HG03060 (cell line): ENCODE measurements at regions not wholly inside any gene's neighbourhood (a gene's known extent, or its start where the extent isn't known, plus 50 kb on each side); places are given as distances from the start of the nearest gene placed in this dataset.
"Not testable (repeated sequence)": the region's sequence is repeated elsewhere in the genome, so short reads cannot be mapped to it uniquely, and the experiment has no call there.

ENCODE experiments used
- ATAC-seq: cut with Tn5 transposase; IDR thresholded peaks from one replicate; pipeline ENCODE4 v1.9.1; 2021; ENCODE audit warnings: low read depth, moderate number of reproducible peaks; ENCODE audit not compliant: unreplicated experiment

GRCh38 chr2:217006217-217006616 lies 146.4 kb upstream of the TNP1 start:
- ATAC-seq = no peak

- no peak for ATAC-seq
Observed at GRCh38 chr2:217004656-217005055, 144.8 kb upstream of the TNP1 start.

DNA sequence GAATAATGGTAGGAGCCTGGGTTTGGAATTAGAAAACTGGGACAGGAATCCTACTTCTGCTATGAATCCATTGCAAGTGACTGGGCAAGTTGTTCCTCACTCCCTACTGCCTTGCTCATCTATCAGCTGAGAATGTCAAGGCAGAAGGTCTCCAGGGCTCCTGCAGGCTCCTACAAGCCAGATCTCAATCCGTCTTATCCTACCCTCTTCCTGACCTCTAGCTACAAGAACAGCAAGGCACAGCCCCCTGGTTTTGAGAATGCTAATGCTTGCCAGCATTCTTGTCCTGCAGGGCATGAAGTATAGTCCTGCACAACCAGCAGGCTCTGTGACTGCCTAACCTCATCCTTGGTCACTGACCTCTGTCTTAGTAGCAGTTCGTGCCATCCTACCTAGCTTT lies 141.9 kb upstream of the TNP1 start:
- no peak for ATAC-seq

GRCh38 chr2:217000406-217000805 lies 140.5 kb upstream of the TNP1 start:
- no peak for ATAC-seq

- ATAC-seq = no peak
Observed at GRCh38 chr2:216996279-216996845, 136.5 kb upstream of the TNP1 start.

DNA sequence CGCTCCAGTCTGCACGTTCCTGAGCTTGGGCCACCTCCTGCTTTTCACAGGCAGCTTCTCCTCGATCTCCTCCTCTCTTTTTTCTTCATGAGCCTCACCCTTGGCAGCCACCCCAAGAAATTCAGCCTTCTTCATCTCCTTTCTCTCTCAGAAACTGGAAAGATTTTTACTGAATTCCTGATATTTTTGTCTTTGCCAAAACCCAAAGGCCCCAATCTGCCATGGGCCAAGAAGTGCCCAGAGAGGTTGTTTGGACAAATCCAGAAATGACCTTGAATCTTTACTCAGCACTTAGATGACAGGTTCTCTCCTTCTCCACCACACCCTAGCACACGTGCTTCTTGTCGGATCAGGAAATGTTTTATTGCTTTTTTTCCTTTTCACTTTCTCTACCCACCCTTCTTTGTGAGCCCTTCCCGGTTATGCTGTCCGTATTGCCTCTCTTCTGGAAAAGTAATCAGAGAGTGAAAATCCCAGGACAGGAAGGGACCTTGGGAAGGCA lies 134.5 kb upstream of the TNP1 start:
- ATAC-seq = no peak

DNA sequence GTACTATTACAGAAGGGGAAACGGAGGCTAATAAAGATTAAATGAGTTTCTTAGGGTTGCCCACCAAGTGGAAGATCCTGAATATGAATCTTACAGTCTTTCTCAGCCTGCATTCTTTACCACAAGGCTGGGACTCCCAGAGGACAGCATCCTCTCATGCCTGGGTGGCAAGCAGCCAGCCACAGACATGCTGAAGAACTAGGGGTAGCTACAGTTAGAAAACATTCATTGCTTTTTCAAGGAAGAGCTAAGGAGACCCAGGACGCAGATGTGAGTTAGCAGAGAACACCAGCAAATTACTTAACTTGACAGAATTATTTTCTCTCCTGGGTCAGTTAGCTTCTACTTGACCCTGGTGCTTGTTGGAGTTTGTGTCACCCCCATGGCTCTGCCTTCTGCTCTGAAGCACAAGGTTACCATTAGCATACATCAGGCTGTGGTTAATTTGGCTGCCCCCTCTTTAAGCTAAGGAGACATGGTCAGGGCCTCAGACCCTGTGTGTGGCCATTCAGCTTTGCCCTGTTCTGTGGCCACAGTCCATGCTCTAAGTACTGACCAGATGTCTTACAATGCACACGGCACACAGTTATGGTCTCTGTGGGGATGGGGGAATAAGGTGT lies 132.3 kb upstream of the TNP1 start:
- no peak for ATAC-seq

- ATAC-seq = no peak
Observed at GRCh38 chr2:216991563-216991962, 131.7 kb upstream of the TNP1 start.

GRCh38 chr2:216989340-216990129 lies 129.7 kb upstream of the TNP1 start:
- ATAC-seq = no peak

DNA sequence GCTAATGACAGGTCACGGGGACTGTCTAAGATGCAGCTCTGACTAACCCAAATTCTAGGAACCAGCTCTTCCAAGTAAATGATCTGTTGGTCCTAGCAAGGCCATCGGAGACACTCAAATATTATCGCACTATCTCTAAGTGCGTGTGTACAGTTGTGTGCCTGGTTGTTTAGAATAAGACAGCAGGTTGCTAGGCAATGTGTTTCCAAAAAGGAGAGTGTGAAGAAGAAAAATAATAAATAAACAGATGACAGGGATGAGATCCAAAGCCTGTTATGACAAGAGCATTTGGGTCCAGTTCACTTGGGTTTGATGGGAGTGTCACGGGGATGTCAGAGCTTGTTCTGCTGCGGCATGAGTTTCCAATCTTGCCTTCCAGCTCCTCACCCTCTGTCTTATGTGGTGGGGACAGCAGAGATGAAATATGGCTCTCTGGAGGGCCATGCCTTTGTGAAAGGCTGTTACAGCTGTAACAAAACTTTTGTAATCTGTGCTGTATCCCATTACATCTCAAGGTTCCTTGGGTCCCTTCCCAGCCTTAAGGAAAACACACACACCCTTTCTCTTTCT lies 127.5 kb upstream of the TNP1 start:
- ATAC-seq = no peak

- no peak for ATAC-seq
Observed at GRCh38 chr2:216985658-216986141, 125.8 kb upstream of the TNP1 start.

GRCh38 chr2:216984937-216985336 lies 125.1 kb upstream of the TNP1 start:
- no peak for ATAC-seq

- not testable (repeated sequence) for ATAC-seq
Observed at GRCh38 chr2:216981951-216982350, 122.1 kb upstream of the TNP1 start.

DNA sequence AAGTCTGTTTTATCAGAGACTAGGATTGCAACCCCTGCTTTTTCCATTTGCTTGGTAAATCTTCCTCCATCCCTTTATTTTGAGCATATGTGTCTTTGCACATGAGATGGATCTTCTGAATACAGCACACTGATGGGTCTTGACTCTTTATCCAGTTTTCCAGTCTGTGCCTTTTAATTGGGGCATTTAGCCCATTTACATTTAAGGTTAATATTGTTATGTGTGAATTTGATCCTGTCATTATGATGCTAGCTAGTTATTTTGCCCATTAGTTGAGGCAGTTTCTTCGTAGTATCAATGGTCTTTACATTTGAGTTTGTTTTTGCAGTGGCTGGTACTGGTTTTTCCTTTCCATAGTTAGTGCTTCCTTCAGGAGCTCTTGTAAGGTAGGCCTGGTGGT lies 120.6 kb upstream of the TNP1 start:
- not testable (repeated sequence) for ATAC-seq

DNA sequence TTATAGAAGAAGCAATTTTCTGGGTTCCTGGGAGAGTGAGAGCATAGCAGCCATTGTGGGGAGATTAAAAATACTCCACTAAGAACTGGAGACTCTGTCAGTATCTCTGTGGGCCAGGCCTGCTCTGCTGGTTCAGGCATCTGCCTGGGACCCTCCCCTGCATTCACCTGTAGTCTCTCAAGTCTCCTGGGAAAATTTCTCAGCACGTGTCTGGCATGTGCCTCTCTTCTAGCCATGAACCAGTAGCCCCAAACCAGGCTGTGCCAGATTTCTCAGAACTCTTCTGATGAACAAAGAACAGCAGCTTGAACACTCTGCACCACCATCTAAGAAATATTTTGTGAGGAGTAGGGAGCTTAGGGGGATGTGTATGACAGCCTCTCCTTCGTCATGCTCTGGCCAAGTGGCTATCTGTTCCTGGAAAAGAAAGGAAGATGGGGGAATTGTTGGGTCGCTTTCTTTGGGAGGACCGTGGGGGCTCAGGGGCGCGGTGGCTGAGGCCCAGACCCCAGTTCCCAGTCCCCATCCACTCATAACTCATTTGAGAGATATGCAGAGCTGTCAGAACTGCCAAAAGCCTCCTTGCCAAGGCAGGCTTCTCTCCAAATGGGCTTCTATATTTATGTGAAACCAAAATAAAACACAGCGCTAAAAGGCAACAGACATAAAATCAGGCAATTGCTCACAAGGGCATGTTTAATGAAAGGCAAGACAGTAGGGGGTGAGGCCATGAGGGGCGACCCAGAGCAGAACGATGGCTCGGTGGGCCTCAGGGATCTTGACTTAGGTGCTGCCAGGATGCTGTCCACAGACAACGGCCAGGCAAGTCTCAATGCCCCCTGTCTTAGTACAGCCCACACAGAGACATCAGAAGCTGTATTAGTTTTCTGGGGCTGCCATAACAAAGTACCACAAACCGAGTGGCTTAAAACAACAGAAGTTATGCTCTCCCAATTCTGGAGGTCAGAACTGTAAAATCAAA lies 114.7 kb upstream of the TNP1 start:
- no peak for ATAC-seq

DNA sequence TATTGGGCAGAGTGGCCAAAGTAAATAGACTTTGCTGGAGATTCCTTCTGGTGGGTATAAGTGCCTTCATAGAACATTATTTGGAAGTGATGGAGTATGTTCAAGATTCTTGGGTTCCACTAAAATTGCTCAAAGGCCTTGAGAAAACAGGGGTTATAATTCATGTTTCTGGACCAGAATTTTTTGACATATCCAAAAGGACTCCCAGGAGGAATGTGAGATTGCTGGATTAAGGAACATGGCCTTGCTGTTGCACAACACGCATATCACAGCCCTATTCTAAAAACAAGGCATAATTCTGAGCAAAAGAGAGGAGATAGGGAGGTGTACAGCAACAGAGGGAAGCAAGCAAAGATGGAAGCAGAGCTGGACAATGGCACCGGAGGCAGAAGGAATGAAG lies 111.7 kb upstream of the TNP1 start:
- no peak for ATAC-seq

DNA sequence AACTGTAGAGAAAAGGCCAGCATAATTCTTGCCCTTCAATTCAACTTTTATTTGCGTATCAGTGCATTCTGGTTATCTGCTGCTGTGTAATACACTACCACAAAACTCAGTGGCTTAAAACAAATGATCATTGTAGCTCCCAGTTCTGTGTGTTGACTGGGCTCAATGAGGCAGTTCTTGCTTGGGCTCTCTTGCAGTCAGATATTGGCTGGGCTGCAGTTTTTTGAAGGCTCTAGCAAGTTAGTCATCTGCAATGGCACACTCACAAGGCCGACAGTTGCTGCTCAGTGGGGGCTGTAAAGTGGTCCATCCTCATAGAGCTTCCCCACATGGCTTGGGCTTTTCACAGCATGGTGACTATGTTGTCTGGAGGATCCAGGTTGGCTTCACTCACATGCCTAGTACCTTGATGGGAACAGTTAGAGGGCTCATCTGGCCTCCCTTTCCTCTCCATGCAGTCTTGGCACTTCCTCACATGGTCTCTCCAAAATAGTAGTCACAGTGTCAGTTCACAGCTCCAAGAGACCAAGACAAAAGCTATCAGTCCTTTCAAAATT lies 110.6 kb upstream of the TNP1 start:
- ATAC-seq = no peak

- no peak for ATAC-seq
Observed at GRCh38 chr2:216967889-216968288, 108.0 kb upstream of the TNP1 start.

DNA sequence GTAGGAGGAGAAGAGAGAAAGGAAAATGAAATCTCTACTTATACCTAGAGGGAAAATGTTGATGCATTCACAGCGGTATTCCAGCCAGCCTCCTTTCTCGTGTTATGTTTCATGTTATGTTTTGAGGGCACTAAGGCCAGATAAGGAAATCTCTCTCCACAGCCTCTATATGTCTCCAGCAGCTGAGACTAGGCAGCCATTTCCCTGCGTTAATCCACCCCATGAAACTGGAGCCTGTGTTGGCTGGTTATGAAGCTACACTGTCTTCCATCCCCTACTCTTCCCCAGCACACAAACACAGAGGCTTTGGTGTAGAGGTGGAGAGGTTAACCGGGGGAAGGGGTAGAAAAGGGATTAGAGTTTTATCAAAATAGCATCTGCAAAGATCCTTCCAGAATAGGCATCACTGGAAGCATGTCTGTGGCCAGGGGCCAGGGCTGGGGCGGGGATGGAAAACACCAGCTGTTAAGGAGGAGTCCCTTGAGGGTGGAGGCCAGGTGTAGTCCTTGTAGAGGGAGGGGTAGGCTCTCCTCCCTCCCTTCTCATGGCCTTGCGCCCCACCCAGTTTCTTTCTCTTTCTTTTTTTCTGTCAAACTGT lies 100.9 kb upstream of the TNP1 start:
- no peak for ATAC-seq
